Sigmoid colon (tissue), 6 donors: ENCODE measurements at regions not wholly inside any gene's neighbourhood (a gene's known extent, or its start where the extent isn't known, plus 50 kb on each side); places are given as distances from the start of the nearest gene placed in this dataset.

ENCODE experiments used
- DNase-seq: peaks from one replicate; pipeline ENCODE4 v3.0.0-alpha.2; 2019
- H3K27ac ChIP-seq, 4 donors: fragments of 200-600 bp; sonication (generic); one replicate each; pipeline ENCODE4 v1.5.1; 2016 to 2019; ENCODE audit warnings: mild to moderate bottlenecking in 1 of 4
- H3K27me3 ChIP-seq, 3 donors: fragments of 200-600 bp; sonication (generic); one replicate each; pipeline ENCODE4 v1.5.1; 2019; ENCODE audit warnings: mild to moderate bottlenecking in 1 of 3
- H3K36me3 ChIP-seq, 4 donors: fragments of 200-600 bp; sonication (generic); one replicate each; pipeline ENCODE4 v1.5.1; 2016 to 2019
- H3K4me1 ChIP-seq, 4 donors: fragments of 200-600 bp; sonication (generic); one replicate each; pipeline ENCODE4 v1.5.1; 2017 to 2019
- H3K4me3 ChIP-seq, 4 donors: fragments of 200-600 bp; sonication (generic); one replicate each; pipeline ENCODE4 v1.5.1; 2017 to 2019; ENCODE audit warnings: mild to moderate bottlenecking in 2 of 4, moderate library complexity in 1 of 4
- H3K9me3 ChIP-seq, 4 donors: fragments of 200-600 bp in 3 of 4; sonication (generic) in 3 of 4; one replicate each; pipeline versions ENCODE4 v1.5.1 to v1.6.1; 2013 to 2019
- EP300 ChIP-seq, 4 donors: sonication (generic); formaldehyde crosslinking; IDR thresholded peaks; one replicate each; pipeline ENCODE4 v1.6.1; 2017; ENCODE audit warnings: antibody characterized with exemption in 4 of 4
- POLR2A ChIP-seq, 2 donors: fragments of 450-650 bp; IDR thresholded peaks; one replicate each; pipeline ENCODE4 v1.6.1; 2016; ENCODE audit warnings: antibody characterized with exemption in 2 of 2, mild to moderate bottlenecking in 2 of 2, moderate library complexity in 2 of 2
- POLR2AphosphoS5 ChIP-seq, 4 donors: sonication (generic); formaldehyde crosslinking; IDR thresholded peaks; one replicate each; pipeline ENCODE4 v1.6.1; 2017; ENCODE audit warnings: antibody characterized with exemption in 4 of 4
- WGBS, 2 donors: extraction: QIAGEN DNeasy Blood & Tissue Kit; methylation state at CpG; one replicate each; pipeline ENCODE4 v1.1.7; 2013; 5-methylcytosine and 5-hydroxymethylcytosine counted together
- intact Hi-C: fragments of 100-400 bp; cut with DNase I; formaldehyde crosslinking; loops from one replicate; pipeline ENCODE4 v1.15.1; 2023
- TF ChIP-seq, protein P1 (sequence below), 4 experiments: fragments of 450-650 bp in 3 of 4; fragments of 200-600 bp in 1 of 4; IDR thresholded peaks; one replicate each; pipeline ENCODE4 v1.5.1; 2016 to 2019; ENCODE audit warnings: antibody characterized with exemption in 4 of 4, mild to moderate bottlenecking in 3 of 4, moderate library complexity in 2 of 4
- donor health status: healthy with polysubstance abuse.
- donor health status: healthy.

DNA sequence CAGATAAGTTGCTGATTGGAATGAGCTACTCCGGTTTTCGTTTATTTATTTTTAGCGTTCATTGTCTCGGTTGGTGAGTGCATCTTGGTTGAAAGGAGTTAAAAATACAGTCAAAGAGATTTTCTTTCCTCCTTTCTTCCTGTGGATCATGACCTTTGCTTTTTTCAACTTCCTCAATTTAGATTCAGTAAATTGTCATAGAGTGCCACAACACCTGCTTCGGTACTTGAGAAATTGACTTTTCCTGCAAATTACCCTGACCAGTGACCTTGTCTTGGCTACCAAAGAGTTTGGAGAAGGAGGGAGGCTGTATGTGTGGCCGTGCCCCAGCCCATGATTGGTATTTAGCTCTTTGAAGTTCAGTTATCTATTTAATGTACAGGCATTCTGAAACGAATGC lies 128.7 kb downstream of the FAM204A start:
- WGBS, 2 donors = 8 to 15% methylated on average over 7 of the region's 7 CpGs
- DNase-seq = no peak
- Histone ChIP-seq H3K9me3 (no peaks in the 10 kb centered on the region), H3K4me1 (no peaks in the 10 kb centered on the region), H3K4me3 (no peak overlapping the region), H3K36me3 (no peaks in the 10 kb centered on the region), H3K27ac (no peak overlapping the region), H3K27me3 (no peaks in the 10 kb centered on the region)
- intact Hi-C loops = no loop called here
- TF ChIP-seq POLR2A (IDR thresholded peaks at IDR 0.05) (no peak), POLR2AphosphoS5 (IDR thresholded peaks at IDR 0.05) (no peak), EP300 (IDR thresholded peaks at IDR 0.05) (no peak)
- TF ChIP-seq, protein P1, sequence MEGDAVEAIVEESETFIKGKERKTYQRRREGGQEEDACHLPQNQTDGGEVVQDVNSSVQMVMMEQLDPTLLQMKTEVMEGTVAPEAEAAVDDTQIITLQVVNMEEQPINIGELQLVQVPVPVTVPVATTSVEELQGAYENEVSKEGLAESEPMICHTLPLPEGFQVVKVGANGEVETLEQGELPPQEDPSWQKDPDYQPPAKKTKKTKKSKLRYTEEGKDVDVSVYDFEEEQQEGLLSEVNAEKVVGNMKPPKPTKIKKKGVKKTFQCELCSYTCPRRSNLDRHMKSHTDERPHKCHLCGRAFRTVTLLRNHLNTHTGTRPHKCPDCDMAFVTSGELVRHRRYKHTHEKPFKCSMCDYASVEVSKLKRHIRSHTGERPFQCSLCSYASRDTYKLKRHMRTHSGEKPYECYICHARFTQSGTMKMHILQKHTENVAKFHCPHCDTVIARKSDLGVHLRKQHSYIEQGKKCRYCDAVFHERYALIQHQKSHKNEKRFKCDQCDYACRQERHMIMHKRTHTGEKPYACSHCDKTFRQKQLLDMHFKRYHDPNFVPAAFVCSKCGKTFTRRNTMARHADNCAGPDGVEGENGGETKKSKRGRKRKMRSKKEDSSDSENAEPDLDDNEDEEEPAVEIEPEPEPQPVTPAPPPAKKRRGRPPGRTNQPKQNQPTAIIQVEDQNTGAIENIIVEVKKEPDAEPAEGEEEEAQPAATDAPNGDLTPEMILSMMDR (IDR thresholded peaks at IDR 0.05) = no peak

DNA sequence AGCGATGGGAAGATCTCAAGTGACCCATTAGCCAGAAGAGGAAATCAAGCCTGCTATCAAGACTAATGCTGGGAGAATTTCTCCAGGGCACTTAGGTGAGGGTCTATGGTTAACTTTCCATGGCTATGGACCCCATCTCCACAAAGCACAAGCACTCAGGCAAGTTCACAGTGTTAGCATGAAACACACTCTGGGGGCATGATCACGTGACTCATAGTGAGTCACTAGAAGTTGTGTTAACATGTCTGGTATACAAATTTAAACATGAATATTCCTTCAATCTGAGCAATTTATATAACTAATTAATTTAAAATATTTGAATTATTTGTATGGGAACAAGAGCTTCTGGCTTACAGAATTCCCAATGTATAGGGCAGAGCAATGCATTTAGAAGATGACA lies 131.8 kb downstream of the FAM204A start:
- intact Hi-C loops = no loop called here
- Histone ChIP-seq H3K4me1 (no peaks in the 10 kb centered on the region), H3K9me3 (no peaks in the 10 kb centered on the region), H3K36me3 (no peaks in the 10 kb centered on the region), H3K27ac (no peak overlapping the region), H3K4me3 (no peak overlapping the region), H3K27me3 (no peaks in the 10 kb centered on the region)
- TF ChIP-seq POLR2AphosphoS5 (IDR thresholded peaks at IDR 0.05) = no peak
- no peak for TF ChIP-seq EP300 (IDR thresholded peaks at IDR 0.05)
- no peak for TF ChIP-seq POLR2A (IDR thresholded peaks at IDR 0.05)
- TF ChIP-seq, protein P1 (IDR thresholded peaks at IDR 0.05) = no peak
- 94 to 95% methylated on average over 2 of the region's 2 CpGs for WGBS, 2 donors
- DNase-seq = no peak

DNA sequence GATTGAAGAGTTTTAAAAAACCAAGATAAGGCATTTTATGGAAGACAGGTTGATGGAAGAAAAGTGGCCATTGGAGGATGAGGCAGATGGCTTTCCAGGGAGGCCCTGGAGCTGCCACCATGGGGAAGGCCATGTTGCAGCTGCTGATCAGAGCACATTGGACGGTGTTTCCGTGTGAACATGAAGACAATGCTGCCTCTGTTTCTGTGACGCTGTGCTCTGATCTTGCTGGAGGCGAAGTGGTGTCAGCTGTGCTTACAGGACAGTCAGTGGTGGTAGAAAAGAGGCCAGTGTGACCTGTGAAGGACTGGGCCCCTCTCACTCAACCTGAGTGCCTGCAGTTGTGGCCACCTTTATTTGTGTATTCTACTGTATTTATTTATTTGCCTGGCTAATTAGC lies 132.9 kb downstream of the FAM204A start:
- TF ChIP-seq POLR2A (IDR thresholded peaks at IDR 0.05) (no peak), EP300 (IDR thresholded peaks at IDR 0.05) (no peak), POLR2AphosphoS5 (IDR thresholded peaks at IDR 0.05) (no peak)
- TF ChIP-seq, protein P1 (IDR thresholded peaks at IDR 0.05) = no peak
- no peak for DNase-seq
- Histone ChIP-seq H3K27ac (no peak overlapping the region), H3K4me1 (no peaks in the 10 kb centered on the region), H3K27me3 (no peaks in the 10 kb centered on the region), H3K36me3 (no peaks in the 10 kb centered on the region), H3K9me3 (no peaks in the 10 kb centered on the region), H3K4me3 (no peak overlapping the region)
- intact Hi-C loops = no loop called here
- WGBS, 2 donors = 39 to 74% methylated on average over 4 of the region's 4 CpGs

- intact Hi-C loops = no loop called here
- no peaks in the 10 kb centered on the region for H3K36me3 ChIP-seq
- 52 to 72% methylated on average over 7 of the region's 7 CpGs for WGBS, 2 donors
- TF ChIP-seq EP300 (IDR thresholded peaks at IDR 0.05) (no peak), POLR2AphosphoS5 (IDR thresholded peaks at IDR 0.05) (no peak), POLR2A (IDR thresholded peaks at IDR 0.05) (no peak)
- TF ChIP-seq, protein P1 (IDR thresholded peaks at IDR 0.05) = no peak
- H3K4me3 ChIP-seq = no peak overlapping the region
- no peaks in the 10 kb centered on the region for H3K4me1 ChIP-seq
- no peaks in the 10 kb centered on the region for H3K9me3 ChIP-seq
- H3K27me3 ChIP-seq = no peaks in the 10 kb centered on the region
- no peak overlapping the region for H3K27ac ChIP-seq
- DNase-seq = no peak
These were observed 134.6 kb downstream of the FAM204A start for GRCh38 chr10:118207470-118208007.

GRCh38 chr10:118204292-118204943 lies 137.7 kb downstream of the FAM204A start:
- intact Hi-C loops = no loop called here
- H3K4me3 ChIP-seq = no peak overlapping the region
- no peaks in the 10 kb centered on the region for H3K36me3 ChIP-seq
- no peaks in the 10 kb centered on the region for H3K27me3 ChIP-seq
- 84% methylated on average over 3 of the region's 3 CpGs for WGBS, 2 donors
- H3K9me3 ChIP-seq = no peaks in the 10 kb centered on the region
- no peaks in the 10 kb centered on the region for H3K4me1 ChIP-seq
- H3K27ac ChIP-seq = no peak overlapping the region
- TF ChIP-seq POLR2AphosphoS5 (IDR thresholded peaks at IDR 0.05) = no peak
- no peak for DNase-seq
